HK-2 (cell line): ENCODE measurements at regions not wholly inside any gene's neighbourhood (a gene's known extent, or its start where the extent isn't known, plus 50 kb on each side); places are given as distances from the start of the nearest gene placed in this dataset.
A peak's percentile ranks its signal among the peaks of the same experiment; 100 is the strongest.

Source experiments
- DNase-seq: peaks from one replicate; pipeline ENCODE4 v3.0.0-alpha.2; 2018; ENCODE audit not compliant: unreplicated experiment

GRCh38 chr4:3818371-3818770 is 52.2 kb downstream of the ADRA2C start:
- no peak for DNase-seq

- DNase-seq: no peak
Measured at GRCh38 chr4:3819210-3819919, 53.2 kb downstream of the ADRA2C start.

GRCh38 chr4:3820016-3820805 is 54.0 kb downstream of the ADRA2C start:
- no peak for DNase-seq

GRCh38 chr4:3820806-3821579 is 54.8 kb downstream of the ADRA2C start:
- DNase-seq: no peak

- DNase-seq: no peak
Measured at GRCh38 chr4:3821580-3822229, 55.5 kb downstream of the ADRA2C start.

- DNase-seq: no peak
Measured at GRCh38 chr4:3822230-3822947, 56.2 kb downstream of the ADRA2C start.

GRCh38 chr4:3823496-3824341 is 57.5 kb downstream of the ADRA2C start:
- no peak for DNase-seq

GRCh38 chr4:3824521-3825270 is 58.5 kb downstream of the ADRA2C start:
- DNase-seq: no peak

- DNase-seq: no peak
Measured at GRCh38 chr4:3825530-3825929, 59.3 kb downstream of the ADRA2C start.

GRCh38 chr4:3826247-3827172 is 60.3 kb downstream of the ADRA2C start:
- no peak for DNase-seq

GRCh38 chr4:3827616-3828492 is 61.7 kb downstream of the ADRA2C start:
- DNase-seq: peak; percentile 25

GRCh38 chr4:3828546-3828945 is 62.4 kb downstream of the ADRA2C start:
- DNase-seq: no peak

GRCh38 chr4:3829211-3829955 is 63.2 kb downstream of the ADRA2C start:
- DNase-seq: no peak

- DNase-seq: no peak
Measured at GRCh38 chr4:3829956-3830773, 64.0 kb downstream of the ADRA2C start.

- no peak for DNase-seq
Measured at GRCh38 chr4:3830774-3831528, 64.8 kb downstream of the ADRA2C start.
